ENCODE measurements at regions not wholly inside any gene's neighbourhood (a gene's known extent, or its start where the extent isn't known, plus 50 kb on each side); places are given as distances from the start of the nearest gene placed in this dataset.
"Not testable (repeated sequence)": the region's sequence is repeated elsewhere in the genome, so short reads cannot be mapped to it uniquely, and the experiment has no call there.

DNA sequence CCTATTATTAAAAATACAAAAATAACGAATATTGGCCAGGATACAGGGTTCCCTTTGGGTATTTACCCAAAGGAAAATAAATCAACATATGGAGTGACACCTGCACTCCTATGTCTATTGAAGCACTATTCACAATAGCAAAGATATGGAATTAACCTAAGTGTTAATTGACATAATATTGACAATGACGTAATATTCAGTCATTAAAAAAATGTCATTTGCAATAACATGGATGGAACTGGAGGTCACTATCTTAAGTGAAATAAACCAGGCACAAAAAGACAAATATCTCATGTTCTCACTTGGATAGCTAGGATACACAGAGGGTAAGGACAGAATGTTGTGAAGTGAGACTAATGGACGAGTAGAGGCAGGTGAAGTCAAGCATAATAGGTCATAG lies 326.3 kb upstream of the PTGER4 start:
- no peak for DNase-seq (ENCODE audit: low read depth)

DNA sequence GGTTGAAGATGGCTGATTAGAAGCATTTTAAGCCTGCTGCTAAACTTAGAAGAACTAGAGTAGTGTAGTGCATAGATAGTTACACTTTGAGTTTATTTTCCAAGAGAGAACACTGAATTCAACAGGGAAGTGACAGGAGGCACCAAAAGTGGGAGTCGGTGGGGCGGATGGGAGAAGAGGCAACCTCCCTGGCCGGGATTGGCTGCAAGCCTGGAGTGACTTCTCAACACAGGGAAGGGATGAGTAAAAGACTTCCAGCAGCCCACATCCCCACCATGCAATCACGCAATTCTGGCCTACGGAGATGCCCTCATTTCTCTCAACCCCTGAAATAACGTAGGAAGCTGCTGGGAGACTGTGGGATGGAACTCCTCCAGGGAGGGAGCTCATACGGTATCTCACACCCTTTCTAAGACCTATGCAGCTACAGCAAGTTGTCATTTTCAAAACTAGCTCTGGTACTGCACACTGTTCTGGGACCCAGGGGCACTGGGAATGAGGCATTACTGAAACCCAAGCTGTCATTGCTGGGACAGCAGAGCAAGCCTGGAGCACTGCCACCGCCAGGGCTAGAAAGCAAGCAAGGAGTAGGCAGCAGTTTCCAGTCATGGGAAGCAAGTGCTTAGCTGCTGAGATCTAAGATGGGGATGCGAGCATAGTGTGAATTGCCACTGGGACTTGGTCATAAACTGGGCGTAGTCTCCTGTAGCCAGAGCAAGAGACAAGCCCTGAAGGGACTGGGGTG lies 331.6 kb upstream of the PTGER4 start:
- DNase-seq (ENCODE audit: low read depth), result no peak

DNA sequence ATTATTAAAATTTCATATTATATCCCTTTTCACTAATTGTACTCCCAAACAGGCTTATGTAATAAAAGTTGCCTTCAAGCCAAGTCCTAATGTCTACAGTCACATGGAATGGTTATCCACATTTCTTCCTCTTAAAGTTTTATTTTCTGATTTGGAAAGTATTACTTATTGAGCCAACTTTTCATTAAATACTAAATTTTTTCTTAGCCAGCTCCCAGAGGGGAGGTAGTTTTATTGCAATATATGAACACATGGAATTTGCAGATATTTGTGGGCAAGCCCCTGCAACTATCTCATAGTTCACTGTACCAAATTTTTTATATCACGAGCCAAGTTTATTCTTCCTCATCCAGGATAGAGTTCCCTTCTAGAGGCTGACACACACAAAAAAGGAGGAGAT lies 332.8 kb upstream of the PTGER4 start:
- DNase-seq (ENCODE audit: low read depth), result no peak

DNA sequence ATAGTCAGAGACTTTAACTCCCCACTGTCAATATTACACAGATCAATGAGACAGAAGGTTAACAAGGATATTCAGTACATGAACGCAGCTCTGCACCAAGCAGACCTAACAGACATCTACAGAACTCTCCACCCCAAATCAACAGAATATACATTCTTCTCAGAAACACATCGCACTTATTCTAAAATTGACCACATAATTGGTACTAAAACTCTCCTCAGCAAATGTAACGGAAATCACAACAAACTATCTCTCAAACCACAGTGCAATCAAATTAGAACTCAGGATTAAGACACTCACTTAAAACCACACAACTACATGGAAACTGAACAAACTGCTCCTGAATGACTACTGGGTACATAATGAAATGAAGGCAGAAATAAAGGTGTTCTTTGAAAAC lies 341.3 kb upstream of the PTGER4 start:
- DNase-seq (ENCODE audit: low read depth), result not testable (repeated sequence)

DNA sequence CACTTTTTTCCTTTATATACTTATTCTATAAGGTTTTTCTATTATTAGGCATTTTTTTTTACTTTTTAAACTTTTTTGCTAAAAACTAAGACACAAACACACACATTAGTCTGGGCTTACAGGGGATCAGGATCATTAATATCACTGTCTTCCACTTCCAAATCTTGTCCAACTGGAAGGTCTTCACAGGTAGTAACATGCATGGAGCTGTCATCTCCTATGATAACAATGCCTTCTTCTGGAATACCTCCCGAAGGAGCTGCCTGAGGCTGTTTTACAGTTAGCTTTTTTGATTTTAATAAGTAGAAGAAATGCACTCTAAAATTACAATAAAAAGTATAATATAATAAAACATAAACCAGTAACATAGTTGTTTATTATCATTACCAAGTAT lies 345.5 kb upstream of the PTGER4 start:
- DNase-seq (ENCODE audit: low read depth), result no peak

DNA sequence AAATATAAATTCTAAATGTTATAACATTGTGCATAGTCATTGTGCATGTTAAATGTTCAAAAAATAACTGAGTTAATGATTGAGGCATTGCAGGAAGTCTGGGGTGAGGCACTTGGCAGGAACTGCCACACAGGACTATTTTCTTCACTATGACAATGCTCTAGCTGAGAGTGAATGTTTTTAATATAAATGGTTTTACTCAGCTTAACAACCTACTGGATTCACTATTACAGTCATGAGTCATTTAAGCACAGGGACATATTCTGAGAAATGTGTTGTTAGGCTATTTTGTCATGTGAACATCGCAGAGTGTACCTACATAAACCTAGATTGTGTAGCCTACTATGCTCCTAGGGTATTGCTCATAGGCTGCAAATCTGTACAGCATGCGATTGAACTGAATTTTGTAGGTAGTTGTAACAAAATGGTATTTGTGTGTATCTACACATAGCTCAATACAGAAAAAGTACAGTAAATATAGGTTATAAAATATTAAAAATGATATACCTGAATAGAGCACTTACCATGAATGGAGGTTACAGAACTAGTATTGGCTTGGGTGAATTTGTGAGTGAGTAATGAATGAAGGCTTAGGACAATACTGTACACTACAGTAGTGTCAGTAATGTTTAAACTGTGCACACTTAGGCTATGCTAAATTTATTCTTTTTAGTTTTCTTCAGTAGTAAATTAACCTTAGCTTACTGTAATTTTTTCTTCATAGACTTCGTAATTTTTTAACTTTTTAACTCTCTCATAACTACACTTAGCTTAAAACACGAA lies 346.1 kb upstream of the PTGER4 start:
- peak; percentile 88 for DNase-seq (ENCODE audit: low read depth)

DNA sequence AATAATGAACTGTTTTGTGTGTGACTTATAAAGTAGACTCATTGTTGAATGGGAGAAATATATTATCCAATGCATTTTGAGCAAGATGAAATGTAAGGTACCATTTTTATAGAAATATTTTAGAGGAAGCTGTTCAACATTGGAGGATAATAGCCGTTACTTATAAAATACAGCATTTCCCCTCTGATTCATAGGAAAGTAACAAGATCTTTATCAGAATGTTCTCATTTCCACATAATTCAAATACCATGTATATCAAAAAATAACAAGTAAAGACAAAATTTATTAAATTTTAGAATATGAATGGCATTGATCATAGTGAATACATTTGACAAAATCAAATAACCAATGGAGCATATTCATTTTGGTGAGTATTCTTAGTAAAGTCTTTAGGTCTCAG lies 346.7 kb upstream of the PTGER4 start:
- DNase-seq (ENCODE audit: low read depth), result peak; percentile 25

DNA sequence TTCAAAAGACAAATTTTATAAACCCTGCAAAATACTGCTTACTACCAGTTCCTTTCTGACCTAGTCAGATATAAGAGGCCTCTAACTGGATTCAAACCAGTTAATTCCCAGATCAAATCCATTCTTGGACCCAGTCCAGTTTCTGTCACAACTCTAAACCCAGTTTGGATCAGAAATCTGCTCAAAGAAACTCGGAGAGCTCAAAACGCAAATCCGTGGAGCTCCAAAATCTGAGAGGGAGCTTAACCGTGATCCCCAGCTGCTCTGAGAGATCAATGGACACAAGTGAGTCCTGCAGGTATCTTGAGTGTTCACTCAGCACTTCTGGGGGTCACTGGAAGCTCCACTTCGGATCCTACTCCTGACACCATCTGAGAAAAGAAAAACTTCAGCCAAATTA lies 348.1 kb upstream of the PTGER4 start:
- no peak for DNase-seq (ENCODE audit: low read depth)

DNA sequence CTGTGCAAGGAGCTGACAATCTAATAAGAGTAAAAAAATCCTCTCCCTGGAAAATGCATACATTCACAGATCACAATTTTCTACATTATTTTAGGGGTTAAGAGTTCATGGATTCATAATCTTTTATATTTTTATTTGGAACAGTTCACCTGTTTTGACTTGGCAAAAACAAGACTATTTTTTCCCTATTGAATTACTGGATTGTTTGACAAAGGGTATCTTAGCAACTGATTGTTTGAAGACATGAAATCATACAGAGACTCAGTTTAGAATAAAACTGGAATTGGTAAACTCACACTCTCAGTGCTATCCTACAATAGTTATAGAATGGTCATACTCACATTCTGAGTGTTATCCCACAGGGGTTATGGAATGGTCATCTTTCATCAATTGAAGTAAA lies 358.2 kb upstream of the PTGER4 start:
- no peak for DNase-seq (ENCODE audit: low read depth)

DNA sequence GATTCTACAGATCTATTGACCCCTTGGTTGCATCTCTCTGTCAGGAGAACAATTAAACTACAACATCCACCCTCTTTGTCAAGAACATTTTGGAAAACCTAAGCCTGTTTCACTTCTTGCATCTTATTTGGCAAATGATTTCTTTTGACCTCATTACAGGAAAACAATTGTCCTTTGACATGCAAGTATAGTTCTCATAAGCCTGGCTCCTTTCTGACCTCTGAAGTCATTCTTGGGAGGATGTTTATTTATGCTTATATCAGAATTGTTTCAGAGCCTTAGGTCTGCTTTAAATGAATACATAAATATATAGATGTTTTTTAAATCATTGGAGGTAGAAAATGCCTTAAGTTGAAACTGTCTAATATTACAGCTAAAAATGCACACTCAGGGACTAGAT lies 361.3 kb upstream of the PTGER4 start:
- no peak for DNase-seq (ENCODE audit: low read depth)

DNA sequence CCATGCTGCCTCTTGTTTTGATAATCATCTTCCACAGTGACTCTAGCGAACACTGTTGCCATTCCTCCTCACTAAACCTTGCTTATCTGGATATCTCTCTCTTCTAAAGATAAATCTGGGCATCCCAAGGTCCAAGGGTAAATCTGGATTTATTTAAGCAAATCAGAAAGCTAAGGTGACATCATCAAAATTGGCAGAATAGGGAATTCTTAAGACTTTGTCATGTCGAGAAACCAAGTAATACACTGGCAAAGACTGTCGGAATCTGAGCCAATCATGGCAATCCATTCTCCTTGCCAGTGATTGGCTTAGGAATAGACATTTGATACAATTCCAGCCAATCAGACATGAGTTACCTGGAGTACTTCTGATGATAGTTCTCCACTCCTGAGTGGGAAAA lies 362.7 kb upstream of the PTGER4 start:
- no peak for DNase-seq (ENCODE audit: low read depth)

DNA sequence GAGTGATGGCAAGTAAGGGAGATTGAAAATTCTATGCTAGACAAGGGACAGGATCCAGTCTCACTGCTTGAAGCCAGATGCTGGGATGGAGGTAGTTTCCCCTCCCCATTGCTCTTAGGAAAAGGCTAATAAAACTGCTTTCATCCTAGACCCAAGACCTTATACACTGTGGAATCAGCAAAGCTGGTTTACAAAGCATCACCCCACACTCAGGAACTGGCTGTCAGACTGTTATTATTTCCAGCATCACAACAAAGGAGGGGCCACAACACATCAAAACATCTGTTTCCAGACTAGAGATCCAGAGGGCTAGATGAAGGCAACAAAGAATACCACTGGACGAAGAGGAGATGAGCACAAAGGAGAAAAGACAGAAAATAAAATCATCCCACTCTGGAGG lies 364.6 kb upstream of the PTGER4 start:
- DNase-seq (ENCODE audit: low read depth), result no peak

DNA sequence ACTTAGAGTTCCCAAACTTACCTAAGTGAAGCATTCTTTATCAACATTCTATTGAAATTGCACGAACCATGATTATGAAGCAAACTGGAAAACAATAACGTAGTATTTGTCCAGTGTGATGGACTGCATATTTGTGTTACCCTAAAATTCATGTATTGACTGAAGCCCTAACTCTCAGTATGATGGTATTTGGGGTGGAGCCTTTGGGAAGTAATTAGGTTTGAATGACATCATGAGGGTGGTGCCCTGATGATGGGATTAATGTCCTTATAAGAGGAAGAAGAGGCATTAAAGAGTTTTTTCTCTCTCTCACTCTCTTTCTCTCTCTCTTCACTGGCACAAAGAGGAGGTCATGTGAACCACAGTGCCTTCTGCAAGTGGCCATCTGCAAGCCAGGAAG lies 365.4 kb upstream of the PTGER4 start:
- no peak for DNase-seq (ENCODE audit: low read depth)

DNA sequence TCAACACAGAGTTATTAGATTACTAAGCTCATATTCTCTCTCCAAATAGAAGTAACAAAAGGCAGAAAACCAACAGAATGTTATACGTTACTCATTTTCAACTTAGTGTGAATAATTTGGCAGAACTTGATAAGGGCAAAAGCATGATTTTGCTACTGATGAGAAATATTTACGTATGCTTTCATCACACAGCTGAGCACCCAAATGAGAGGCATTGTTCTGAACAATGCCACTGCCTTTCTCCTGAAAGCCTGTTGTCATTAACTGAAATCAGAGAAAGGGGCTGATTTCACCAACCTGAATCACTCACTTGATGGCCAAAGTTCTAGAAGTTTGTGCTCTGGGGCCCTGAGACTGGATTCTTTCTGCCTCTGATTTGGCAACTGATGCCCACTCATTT lies 367.5 kb upstream of the PTGER4 start:
- no peak for DNase-seq (ENCODE audit: low read depth)

DNA sequence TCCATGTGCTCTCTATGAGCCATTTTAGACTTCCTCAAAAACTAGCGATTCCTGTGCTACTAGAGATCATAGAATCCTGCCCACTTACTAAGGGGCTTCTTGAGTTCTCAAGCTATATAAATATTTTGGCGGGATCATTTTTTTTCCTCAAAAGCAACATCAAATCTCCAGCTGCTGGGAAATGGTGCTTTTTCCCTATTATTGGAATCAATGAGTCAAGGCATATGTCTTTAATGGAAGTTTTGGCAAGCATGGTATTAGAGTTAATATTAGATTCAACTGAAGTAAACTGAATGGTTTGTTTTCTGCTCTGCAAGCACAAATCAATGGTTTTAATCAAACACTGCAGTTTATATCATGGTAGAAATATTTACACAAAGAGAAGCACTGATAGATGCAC lies 369.9 kb upstream of the PTGER4 start:
- DNase-seq (ENCODE audit: low read depth), result no peak

DNA sequence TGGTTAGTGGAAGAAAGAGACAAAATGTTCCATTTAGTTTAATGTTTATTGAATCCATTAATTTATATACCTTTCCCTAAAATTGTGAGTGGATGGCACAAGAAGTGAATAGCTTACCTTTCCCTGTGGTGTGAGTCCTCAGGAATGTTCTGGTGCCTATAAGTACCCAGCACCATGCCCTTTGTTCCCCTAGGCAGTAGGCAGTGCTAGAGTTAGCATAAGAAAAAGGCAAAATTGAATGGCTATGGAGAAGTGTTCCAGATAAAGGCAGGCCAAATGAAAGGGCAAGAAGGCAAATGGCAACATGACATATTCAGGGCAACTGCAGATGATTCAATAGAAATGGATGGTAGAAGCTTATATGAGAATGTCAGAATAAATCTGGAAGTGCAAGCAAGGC lies 370.8 kb upstream of the PTGER4 start:
- DNase-seq (ENCODE audit: low read depth), result no peak

DNA sequence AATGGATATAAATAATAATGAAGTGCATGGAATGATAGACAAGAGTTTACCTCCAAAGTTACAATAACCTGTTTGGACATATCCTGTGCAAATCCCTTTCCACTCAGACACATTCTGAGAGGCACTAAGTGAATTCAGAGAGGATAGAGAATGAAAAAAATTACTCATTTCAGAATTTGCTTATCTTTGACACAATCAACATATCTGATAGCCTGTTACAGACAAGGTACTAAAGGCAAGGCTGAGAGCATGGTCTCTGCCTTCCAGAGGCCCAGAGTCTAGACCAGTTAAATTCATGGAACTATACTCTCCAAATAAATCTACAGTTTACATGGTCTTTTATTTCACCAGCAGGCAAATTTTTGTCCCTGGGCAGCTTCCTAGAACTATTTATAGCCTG lies 371.8 kb upstream of the PTGER4 start:
- no peak for DNase-seq (ENCODE audit: low read depth)

DNA sequence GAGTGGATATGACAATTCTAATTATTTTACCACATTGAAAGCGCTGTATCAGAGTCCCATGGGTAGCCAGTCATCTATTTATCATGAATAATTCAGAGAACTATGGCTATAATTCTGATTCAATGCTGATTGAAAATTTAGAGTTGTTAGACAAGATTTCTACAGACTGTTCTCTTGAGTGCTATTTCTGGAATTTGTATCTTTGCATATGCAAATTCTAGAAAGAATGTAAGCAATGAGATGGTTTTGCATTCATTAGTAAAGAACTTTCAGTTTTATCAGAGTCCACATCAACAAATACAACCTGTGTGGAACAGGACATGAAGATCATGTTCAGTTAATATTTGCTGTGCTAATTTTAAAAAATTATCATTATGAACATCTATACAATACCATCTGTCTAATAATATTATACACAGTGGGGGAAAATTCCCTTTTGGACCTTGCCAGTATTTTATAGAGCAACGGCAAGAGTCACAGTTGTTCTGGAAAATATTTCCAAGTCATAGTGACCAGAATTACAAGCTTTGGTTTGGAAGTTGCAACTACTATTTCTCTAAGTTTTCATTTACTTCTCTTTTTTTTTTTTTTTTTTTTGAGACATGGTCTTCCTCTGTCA lies 372.7 kb upstream of the PTGER4 start:
- no peak for DNase-seq (ENCODE audit: low read depth)

DNA sequence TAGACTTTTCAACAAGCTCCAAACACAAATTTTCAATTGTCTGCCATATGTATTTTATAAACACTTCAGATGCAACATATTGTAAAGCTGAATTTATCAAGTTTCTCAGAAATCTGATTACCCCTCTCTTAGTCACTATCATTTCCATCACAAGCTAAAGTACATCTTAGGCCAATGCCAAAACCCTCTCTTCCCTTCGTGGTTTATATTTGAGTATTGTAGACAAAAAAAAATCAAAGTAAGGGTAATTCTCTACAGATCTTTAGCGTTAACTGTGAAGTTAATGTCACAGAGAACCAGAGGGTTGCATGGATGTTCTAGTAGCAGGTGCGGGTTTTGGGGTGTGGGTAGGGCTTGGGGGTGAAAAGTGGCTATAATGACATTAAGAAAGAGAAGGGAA lies 387.7 kb upstream of the PTGER4 start:
- no peak for DNase-seq (ENCODE audit: low read depth)

DNA sequence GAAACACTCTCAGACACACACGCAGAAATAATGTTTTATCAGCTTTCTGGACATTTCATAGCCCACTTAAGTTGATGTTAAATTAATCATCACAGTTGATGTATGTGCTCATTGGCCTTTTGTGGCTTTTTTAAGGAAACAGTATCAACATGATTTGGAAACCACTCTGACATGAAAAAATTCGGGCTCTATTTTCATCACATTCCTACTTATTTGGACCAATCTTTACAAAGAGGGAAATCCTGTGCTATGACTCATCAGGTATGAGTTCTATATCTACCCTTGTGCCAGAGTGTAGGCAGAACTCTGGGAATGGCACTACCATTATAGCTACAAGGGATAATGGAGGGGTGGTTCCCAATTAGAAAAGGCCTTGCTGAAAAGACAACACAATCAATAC lies 388.4 kb upstream of the PTGER4 start:
- DNase-seq (ENCODE audit: low read depth), result peak; percentile 80

DNA sequence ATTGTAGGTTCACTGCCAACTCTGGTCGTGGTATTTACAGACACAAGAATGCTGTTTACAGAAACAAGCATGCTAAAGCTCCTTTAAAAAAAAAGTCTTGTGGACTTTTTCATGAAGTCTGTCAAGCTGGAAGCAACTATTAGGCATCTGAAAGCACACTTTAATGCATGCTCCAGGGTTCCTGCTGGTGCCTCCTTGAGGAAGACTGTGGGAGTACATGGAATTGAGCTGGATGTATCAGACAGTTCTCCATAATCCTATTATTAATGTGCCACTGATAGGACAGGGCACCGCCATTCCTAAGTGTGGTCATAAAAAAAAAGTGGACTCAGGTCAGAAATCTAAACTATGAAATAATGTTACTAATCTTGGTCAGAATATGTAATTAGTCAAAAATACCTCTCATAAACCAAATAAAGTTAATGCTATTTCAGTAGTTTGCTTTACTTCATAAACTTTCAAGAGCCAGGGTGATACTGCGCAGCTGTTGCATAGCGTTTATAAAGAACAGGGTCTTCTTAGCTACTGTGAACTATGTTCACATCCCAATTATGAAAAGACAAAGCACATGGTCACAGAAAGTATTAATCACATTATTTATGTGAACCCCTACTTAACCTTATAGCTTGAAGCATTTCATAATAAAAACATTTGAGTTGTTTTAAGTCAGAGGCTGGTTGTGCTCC lies 390.8 kb upstream of the PTGER4 start:
- DNase-seq (ENCODE audit: low read depth), result no peak

DNA sequence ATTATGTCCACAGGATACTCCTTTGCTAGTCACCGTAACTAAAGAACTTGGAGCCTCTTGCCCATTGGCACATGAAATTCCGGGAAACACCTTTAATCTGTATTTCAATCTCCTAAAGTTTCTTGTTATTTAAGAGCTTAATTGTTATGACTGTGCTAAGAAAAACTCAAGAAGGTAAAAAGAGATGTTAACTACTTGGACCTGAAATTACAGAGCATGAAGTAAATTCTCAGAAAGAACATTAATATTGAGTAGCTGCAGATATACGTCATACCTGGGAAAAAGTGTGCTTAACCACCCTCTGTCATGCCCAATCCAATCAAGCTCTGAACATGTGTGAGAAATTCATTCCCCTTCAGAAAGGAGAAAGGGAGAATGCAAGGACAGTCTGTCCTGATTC lies 394.9 kb upstream of the PTGER4 start:
- DNase-seq (ENCODE audit: low read depth), result no peak

DNA sequence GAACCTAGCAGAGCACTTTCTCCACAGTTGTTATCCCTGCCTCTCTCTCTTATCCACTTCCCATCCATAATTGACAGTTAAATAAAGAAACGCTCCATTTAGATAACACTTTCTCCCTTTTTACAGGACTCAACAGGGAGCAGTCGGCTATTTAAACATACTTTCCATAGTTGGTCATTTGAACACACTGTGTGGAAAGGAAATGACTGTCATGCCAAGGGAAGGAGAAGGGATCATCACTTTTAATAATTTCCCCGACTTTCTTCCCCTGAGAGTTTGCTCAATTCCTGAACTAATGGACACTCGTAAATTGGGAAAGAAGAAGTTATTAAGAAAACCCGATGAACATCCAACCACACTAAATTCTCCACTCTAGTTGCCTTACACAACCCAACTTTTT lies 400.8 kb upstream of the PTGER4 start:
- no peak for DNase-seq (ENCODE audit: low read depth)
